ENCODE measurements at regions not wholly inside any gene's neighbourhood (a gene's known extent, or its start where the extent isn't known, plus 50 kb on each side); places are given as distances from the start of the nearest gene placed in this dataset.

DNA sequence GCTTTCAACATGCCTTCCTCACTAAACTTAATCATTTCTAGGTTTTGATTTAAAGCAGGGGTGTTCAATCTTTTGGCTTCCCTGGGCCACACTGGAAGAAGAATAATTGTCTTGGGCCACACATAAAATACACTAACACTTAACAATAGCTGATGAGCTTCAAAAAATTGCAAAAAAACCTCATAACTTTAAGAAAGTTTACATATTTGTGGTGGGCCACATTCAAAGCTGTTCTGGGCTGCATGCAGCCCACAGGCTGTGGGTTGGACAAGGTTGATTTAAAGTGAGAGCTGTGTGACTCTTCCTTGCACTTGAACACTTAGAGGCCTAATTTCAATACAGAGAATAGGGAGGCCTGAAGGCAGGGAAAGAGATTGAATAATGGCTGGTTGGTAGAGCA is 598.3 kb downstream of the EFNA5 start:
- no peak for DNase-seq (ENCODE audit: low spot score)
- TF ChIP-seq POLR2A (IDR thresholded peaks at IDR 0.05) = no peak
- TF ChIP-seq POLR2AphosphoS5 (IDR thresholded peaks at IDR 0.05) = no peak
- TF ChIP-seq, protein P1, sequence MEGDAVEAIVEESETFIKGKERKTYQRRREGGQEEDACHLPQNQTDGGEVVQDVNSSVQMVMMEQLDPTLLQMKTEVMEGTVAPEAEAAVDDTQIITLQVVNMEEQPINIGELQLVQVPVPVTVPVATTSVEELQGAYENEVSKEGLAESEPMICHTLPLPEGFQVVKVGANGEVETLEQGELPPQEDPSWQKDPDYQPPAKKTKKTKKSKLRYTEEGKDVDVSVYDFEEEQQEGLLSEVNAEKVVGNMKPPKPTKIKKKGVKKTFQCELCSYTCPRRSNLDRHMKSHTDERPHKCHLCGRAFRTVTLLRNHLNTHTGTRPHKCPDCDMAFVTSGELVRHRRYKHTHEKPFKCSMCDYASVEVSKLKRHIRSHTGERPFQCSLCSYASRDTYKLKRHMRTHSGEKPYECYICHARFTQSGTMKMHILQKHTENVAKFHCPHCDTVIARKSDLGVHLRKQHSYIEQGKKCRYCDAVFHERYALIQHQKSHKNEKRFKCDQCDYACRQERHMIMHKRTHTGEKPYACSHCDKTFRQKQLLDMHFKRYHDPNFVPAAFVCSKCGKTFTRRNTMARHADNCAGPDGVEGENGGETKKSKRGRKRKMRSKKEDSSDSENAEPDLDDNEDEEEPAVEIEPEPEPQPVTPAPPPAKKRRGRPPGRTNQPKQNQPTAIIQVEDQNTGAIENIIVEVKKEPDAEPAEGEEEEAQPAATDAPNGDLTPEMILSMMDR (IDR thresholded peaks at IDR 0.05) = no peak
- no peaks in the 10 kb centered on the region for H3K4me1 ChIP-seq (replicated peaks)
- intact Hi-C loops (cut with DNase I) = no loop called here
- H3K27me3 ChIP-seq (replicated peaks; ENCODE audit: insufficient read depth) = no peaks in the 10 kb centered on the region
- H3K4me3 ChIP-seq = no peak overlapping the region
- no peak overlapping the region for H3K27ac ChIP-seq
- H3K9me3 ChIP-seq = no peaks in the 10 kb centered on the region
- no peaks in the 10 kb centered on the region for H3K36me3 ChIP-seq

DNA sequence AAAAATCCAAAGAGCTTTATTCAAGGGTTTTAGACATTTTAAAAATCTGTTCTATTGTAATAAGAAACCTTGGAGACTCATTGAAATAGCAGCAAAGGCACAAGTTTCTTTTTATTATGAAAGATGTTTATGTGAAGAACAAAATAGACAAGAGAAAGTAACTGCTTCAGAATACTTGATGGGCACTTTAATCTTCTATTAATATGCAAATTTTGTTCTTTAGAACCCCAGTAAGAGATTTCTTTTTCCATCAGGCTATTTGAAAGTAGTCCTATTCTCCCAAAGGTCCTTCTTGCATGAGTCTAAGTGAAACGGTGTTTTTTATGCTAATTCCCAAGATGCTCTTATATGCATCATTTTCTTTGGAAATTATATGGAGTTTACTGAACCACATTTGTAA is 602.0 kb downstream of the EFNA5 start:
- TF ChIP-seq POLR2A (IDR thresholded peaks at IDR 0.05) (no peak), POLR2AphosphoS5 (IDR thresholded peaks at IDR 0.05) (no peak)
- TF ChIP-seq, protein P1 (IDR thresholded peaks at IDR 0.05) = no peak
- Histone ChIP-seq H3K4me1 (replicated peaks) (no peaks in the 10 kb centered on the region), H3K9me3 (no peaks in the 10 kb centered on the region), H3K27ac (no peak overlapping the region), H3K27me3 (replicated peaks; ENCODE audit: insufficient read depth) (no peaks in the 10 kb centered on the region), H3K4me3 (no peak overlapping the region), H3K36me3 (no peaks in the 10 kb centered on the region)
- DNase-seq (ENCODE audit: low spot score) = no peak
- intact Hi-C loops (cut with DNase I) = loop anchor here (10.0 kb wide), 2 partner anchors 506 to 606 kb away; partner anchors contain the start of gene EFNA5
- WGBS = 53% methylated on average over 1 of the region's 1 CpG

DNA sequence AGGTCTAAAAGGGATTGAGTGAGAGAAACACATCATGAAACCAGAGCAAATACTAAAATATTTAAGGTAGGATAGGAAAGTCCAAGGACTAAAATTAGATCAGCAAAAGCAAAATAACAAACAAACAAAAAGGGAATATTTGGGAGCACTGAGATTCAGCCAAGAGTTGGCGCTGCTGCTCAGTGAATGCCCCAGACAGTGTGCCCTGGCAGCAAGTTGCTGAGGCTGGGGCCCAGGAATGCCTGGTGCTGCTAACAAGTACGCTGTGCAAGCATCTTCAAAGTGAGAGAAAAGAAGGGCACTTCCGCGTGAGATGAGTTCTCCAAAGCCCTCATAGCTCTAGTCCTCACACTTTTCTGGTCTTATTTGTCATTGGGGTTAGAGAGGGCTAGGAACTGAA is 603.3 kb downstream of the EFNA5 start:
- intact Hi-C loops (cut with DNase I) = loop anchor here (10.0 kb wide), 2 partner anchors 507 to 607 kb away; partner anchors contain the start of gene EFNA5
- WGBS = 80% methylated on average over 4 of the region's 4 CpGs
- Histone ChIP-seq H3K9me3 (no peaks in the 10 kb centered on the region), H3K36me3 (no peaks in the 10 kb centered on the region), H3K27me3 (replicated peaks; ENCODE audit: insufficient read depth) (no peaks in the 10 kb centered on the region), H3K27ac (no peak overlapping the region), H3K4me1 (replicated peaks) (no peaks in the 10 kb centered on the region), H3K4me3 (no peak overlapping the region)
- no peak for TF ChIP-seq POLR2AphosphoS5 (IDR thresholded peaks at IDR 0.05)
- TF ChIP-seq, protein P1 (IDR thresholded peaks at IDR 0.05) = no peak
- TF ChIP-seq POLR2A (IDR thresholded peaks at IDR 0.05) = no peak
- DNase-seq (ENCODE audit: low spot score) = no peak

DNA sequence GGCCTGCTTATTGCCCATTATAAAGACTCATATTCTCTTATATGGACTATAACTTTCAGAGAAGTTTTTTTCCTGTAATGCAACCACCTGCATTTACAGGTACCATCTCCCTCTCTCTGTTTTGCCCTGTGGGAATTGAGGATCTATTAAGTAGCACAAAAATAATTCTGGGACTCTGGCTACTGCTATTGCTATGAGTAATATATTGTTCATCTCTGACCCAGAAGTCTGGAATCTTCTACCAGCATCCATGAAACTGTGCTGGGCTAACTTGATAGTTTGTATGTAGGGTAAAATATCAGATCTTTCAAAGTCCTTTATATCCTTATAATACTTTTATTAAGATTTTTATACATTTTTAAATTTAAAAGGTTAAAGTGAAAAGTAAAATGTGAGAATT is 607.2 kb downstream of the EFNA5 start:
- H3K27me3 ChIP-seq (replicated peaks; ENCODE audit: insufficient read depth) = no peaks in the 10 kb centered on the region
- TF ChIP-seq POLR2A (IDR thresholded peaks at IDR 0.05) (no peak), POLR2AphosphoS5 (IDR thresholded peaks at IDR 0.05) (no peak)
- TF ChIP-seq, protein P1 (IDR thresholded peaks at IDR 0.05) = no peak
- H3K4me3 ChIP-seq = no peak overlapping the region
- intact Hi-C loops (cut with DNase I) = loop anchor here (10.0 kb wide), 2 partner anchors 511 to 611 kb away; partner anchors contain the start of gene EFNA5
- H3K4me1 ChIP-seq (replicated peaks) = no peaks in the 10 kb centered on the region
- no peak overlapping the region for H3K27ac ChIP-seq
- no peaks in the 10 kb centered on the region for H3K9me3 ChIP-seq
- no peaks in the 10 kb centered on the region for H3K36me3 ChIP-seq
- no peak for DNase-seq (ENCODE audit: low spot score)

DNA sequence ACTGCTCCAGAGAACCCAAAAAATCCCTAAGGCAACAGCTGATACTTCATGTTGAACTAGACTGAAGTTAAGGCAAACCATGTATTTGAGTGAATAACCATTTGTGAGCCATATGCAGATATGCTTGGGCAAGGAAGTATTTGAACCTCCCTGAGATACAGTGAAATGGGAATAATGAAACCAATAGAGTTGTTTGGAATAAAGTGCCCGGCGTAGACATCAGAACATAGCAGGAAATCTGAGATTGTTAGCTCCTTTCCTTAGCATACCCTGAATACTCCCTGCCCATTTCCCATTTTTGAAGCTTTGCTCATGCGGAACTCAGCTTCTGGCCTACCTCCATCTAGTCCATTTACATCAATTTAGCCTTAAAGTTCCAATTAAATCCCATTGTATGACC is 611.9 kb downstream of the EFNA5 start:
- 96% methylated on average over 3 of the region's 3 CpGs for WGBS
- Histone ChIP-seq H3K27ac (no peak overlapping the region), H3K4me1 (replicated peaks) (no peaks in the 10 kb centered on the region), H3K36me3 (no peaks in the 10 kb centered on the region), H3K27me3 (replicated peaks; ENCODE audit: insufficient read depth) (no peaks in the 10 kb centered on the region), H3K4me3 (no peak overlapping the region), H3K9me3 (no peaks in the 10 kb centered on the region)
- DNase-seq (ENCODE audit: low spot score) = no peak
- intact Hi-C loops (cut with DNase I) = no loop called here
- TF ChIP-seq, protein P1 (IDR thresholded peaks at IDR 0.05) = no peak
- no peak for TF ChIP-seq POLR2AphosphoS5 (IDR thresholded peaks at IDR 0.05)
- TF ChIP-seq POLR2A (IDR thresholded peaks at IDR 0.05) = no peak
